Omental fat pad (tissue), 3 donors: ENCODE measurements at regions not wholly inside any gene's neighbourhood (a gene's known extent, or its start where the extent isn't known, plus 50 kb on each side); places are given as distances from the start of the nearest gene placed in this dataset.

Experiments
- ATAC-seq: fragments of 150-250 bp; one replicate; pipeline ENCODE4 v1.9.1; 2016; ENCODE audit warnings: mild to moderate bottlenecking, moderate library complexity; ENCODE audit not compliant: low FRiP score
- DNase-seq: peaks from one replicate; pipeline ENCODE4 v3.0.0-alpha.2; 2019; ENCODE audit warnings: low spot score
- TF ChIP-seq, protein P1 (sequence below), 3 donors: fragments of 450-650 bp; IDR thresholded peaks; one replicate each; pipeline ENCODE4 v1.5.1; 2016 to 2017; ENCODE audit warnings: antibody characterized with exemption in 3 of 3, mild to moderate bottlenecking in 3 of 3, moderate library complexity in 2 of 3

DNA sequence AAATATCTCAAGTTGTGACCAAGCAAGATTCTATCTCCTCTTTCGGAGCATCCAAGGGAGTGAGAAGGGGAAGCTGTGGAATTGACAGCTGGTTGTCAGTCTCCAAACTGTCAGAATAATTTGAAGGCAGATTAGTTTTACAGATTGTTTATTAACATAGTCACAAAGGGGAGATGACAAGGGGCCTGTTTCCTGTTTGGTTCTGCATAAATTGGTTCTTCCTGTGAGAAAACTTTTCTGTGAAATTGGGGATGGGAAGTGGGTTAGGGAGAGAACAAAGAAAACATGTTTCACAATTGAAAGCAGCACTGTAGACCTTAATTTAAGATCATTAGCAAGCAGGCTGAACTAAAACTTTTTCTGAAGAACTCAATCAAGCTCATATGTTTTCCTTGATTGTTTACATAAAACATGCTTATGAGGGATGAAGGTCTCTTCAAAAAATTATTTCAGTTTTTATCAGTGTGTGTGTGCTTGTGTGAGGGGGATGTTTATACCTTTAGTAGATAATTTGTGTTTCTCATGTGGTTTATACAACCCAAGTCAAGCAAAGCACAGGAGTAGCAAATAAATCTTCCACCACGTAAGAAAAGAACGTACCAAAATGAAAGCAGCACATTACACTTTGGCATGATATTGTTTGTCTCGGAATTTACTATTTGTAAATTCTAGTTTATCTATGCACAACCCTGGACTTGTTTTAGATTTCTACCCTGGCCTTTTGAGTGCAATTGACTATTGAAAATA, 604.9 kb upstream of the CDH2 start:
- DNase-seq (no peak), ATAC-seq (no peak)
- TF ChIP-seq, protein P1, sequence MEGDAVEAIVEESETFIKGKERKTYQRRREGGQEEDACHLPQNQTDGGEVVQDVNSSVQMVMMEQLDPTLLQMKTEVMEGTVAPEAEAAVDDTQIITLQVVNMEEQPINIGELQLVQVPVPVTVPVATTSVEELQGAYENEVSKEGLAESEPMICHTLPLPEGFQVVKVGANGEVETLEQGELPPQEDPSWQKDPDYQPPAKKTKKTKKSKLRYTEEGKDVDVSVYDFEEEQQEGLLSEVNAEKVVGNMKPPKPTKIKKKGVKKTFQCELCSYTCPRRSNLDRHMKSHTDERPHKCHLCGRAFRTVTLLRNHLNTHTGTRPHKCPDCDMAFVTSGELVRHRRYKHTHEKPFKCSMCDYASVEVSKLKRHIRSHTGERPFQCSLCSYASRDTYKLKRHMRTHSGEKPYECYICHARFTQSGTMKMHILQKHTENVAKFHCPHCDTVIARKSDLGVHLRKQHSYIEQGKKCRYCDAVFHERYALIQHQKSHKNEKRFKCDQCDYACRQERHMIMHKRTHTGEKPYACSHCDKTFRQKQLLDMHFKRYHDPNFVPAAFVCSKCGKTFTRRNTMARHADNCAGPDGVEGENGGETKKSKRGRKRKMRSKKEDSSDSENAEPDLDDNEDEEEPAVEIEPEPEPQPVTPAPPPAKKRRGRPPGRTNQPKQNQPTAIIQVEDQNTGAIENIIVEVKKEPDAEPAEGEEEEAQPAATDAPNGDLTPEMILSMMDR (IDR thresholded peaks at IDR 0.05) = no peak

DNA sequence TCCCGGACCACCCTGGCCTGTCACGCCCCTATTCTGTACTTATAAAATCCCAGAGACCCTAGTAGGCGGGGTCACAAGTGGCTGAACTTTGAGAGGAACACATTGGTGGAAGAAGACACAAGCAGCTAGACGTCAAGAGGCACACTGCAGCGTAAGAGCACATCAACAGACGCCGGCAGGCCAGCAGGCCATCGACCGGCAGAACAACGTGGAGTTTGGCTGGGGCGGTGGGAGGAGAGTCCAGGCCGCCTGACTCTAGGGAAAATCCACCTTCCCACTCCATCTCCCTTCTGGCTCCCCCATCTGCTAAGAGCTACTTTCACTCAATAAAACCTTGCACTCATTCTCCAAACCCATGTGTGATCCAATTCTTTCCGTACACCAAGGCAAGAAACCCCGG, 601.8 kb upstream of the CDH2 start:
- DNase-seq = no peak
- TF ChIP-seq, protein P1 (IDR thresholded peaks at IDR 0.05) = no peak
- no peak for ATAC-seq

DNA sequence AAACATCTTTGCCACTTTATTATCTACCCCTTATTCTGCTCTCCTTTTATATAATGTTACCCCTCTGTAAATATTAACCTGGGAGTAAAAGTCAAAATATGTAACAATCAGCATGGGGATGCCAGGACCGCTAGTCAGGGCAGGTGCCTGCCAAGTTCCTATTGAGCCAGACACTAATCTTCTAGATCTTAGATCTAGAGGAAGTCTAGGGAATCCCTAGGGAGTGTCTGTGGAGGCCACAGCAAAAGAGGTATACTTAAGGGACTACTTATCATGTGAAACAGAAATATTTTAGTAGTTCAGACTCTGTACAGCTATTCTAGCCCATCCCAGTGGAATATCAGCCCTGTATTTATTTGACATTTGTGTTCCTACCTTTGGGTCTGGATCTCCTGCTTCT, 600.8 kb upstream of the CDH2 start:
- ATAC-seq = no peak
- DNase-seq = no peak
- TF ChIP-seq, protein P1 (IDR thresholded peaks at IDR 0.05) = no peak

DNA sequence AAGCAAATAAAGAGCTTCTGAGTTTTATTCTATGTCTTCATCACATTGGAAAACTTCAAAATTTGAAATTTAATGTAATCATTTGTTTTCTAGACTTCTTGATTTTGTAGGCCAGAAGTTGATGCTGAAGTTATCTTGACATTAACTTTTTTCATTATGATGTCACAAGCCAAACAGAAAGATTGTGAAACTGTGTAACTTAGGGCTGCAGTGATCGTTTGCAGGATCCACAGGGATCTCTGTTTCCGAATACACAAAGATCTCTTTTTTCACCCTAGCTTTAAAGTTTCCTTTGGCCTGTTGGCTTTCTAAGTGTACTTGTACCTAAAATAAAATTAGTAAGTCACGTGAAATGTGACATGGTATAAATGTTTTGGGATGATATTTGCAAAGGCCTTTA, 594.9 kb upstream of the CDH2 start:
- TF ChIP-seq, protein P1 (IDR thresholded peaks at IDR 0.05) = no peak
- DNase-seq (no peak), ATAC-seq (no peak)

DNA sequence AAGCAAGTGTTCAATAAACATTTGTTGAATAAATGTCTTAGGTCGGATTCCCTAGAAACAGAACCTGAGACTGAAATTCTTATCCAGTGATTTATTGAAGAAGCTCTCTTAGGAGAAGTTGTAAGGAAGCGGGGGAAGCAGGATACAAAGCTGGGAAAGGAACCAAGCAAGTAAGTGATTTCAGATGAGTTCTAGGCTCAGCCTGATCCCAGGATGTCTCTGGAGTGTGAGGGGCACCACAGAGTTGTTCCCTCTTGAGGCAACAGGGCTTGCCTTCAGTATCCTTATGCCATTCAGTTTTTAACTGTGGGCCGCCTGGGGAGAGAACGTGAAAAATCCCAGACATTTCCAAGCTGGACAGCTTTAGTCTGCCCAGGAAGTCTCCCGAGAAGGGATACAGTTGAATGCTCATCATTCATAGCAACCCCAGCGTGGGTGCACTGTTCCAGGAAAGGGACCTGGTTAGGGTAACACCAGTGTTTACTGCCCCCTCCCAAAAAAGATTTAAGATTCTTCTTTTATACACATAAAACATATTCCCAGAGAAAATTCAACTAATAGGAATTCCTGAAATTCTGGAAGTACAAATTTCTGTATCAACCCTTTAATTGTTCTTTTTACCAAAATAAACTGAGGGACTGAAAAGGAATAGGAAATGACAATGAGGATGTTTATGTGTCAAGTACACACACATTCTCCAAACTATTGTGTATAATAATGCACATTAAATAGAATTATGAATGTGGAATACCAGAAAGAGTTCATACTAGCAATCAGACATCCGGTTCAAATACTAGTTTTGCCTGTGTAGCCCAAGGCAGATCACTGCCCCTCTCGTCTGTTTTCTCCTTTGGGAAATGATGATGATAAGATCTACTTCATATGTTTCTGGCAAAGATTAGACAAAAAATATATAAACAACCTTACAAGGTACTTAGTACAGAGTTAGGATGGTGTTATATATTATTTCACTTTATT, 592.1 kb upstream of the CDH2 start:
- ATAC-seq = no peak
- TF ChIP-seq, protein P1 (IDR thresholded peaks at IDR 0.05) = no peak
- DNase-seq = no peak

DNA sequence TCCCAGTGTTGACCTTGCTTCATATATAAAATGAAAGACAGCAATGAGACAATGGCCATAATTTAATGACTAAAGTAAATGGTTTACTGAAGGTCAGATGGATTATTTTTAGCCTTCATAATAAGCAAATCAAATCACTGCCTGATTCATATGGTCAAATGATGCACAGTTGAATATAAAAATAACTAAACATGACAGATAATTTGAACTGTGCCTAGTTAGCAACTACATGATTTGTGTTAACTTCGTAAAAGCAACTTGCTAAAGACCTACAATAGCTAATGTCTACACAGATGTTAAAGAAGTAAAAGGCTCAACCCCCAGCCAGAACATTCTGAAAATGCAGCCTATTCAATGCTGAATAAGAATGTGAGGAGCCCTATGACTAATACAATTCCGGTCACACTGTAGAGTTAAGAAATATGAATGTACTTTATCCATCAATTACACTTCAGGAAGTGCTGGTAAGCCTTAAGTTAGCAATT, 590.8 kb upstream of the CDH2 start:
- ATAC-seq (no peak), DNase-seq (no peak)
- TF ChIP-seq, protein P1 (IDR thresholded peaks at IDR 0.05) = no peak
